OCI-LY7 (cell line): ENCODE measurements at regions not wholly inside any gene's neighbourhood (a gene's known extent, or its start where the extent isn't known, plus 50 kb on each side); places are given as distances from the start of the nearest gene placed in this dataset.

Experiments
- EZH2phosphoT487 ChIP-seq: fragments of 200-600 bp; sonication (generic); IDR thresholded peaks from 2 replicates; pipeline ENCODE4 v1.6.1; 2018; ENCODE audit warnings: low read depth, borderline replicate concordance, mild to moderate bottlenecking, mixed run types, antibody characterized with exemption, low read length, moderate library complexity, mixed read lengths
- TF ChIP-seq, protein P1 (sequence below): fragments of 200-600 bp; sonication (generic); conservative IDR thresholded peaks from 2 replicates; pipeline ENCODE4 v1.5.1; 2014; ENCODE audit warnings: mild to moderate bottlenecking, antibody characterized with exemption, low read length, moderate library complexity, mixed read lengths

DNA sequence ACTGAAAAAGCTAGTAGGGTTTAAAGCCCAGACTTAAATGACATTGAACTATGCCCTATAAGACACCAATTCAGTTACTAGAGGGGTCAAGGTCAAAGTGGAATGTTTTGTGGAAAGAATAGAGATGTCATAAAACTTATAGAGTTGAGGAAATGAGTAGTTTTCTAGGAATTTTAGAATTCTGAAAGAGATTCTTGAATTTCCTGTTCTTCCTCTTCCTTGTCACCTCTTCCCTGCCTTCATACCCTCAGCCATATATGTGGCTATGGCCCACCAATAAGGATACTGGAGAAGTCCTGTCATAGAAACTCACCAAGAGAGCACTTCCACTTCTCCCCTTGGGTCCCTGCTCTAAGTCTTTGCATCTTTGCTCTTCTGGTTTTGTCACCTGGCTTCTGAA is 104.9 kb upstream of the TGFBR2 start:
- TF ChIP-seq, protein P1, sequence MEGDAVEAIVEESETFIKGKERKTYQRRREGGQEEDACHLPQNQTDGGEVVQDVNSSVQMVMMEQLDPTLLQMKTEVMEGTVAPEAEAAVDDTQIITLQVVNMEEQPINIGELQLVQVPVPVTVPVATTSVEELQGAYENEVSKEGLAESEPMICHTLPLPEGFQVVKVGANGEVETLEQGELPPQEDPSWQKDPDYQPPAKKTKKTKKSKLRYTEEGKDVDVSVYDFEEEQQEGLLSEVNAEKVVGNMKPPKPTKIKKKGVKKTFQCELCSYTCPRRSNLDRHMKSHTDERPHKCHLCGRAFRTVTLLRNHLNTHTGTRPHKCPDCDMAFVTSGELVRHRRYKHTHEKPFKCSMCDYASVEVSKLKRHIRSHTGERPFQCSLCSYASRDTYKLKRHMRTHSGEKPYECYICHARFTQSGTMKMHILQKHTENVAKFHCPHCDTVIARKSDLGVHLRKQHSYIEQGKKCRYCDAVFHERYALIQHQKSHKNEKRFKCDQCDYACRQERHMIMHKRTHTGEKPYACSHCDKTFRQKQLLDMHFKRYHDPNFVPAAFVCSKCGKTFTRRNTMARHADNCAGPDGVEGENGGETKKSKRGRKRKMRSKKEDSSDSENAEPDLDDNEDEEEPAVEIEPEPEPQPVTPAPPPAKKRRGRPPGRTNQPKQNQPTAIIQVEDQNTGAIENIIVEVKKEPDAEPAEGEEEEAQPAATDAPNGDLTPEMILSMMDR, result no peak
- no peak for TF ChIP-seq EZH2phosphoT487
